SK-N-SH (cell line): ENCODE measurements at regions not wholly inside any gene's neighbourhood (a gene's known extent, or its start where the extent isn't known, plus 50 kb on each side); places are given as distances from the start of the nearest gene placed in this dataset.

Experiments
- CTCF ChIA-PET: fragments of 300-600, 350-600 bp; formaldehyde crosslinking; extraction: SDS; loops from one replicate; lab custom pipeline; 2021; lab: Yijun Ruan, JAX
- POLR2A ChIA-PET: fragments of 350-600 bp; sonication (Branson Sonifier 250); formaldehyde crosslinking; extraction: SDS; loops from one replicate; lab custom pipeline; 2020; ENCODE audit warnings: antibody characterized with exemption, inconsistent platforms; lab: Yijun Ruan, JAX
- DNase-seq: peaks from one replicate; pipeline ENCODE4 v3.0.0; 2012
- H2AFZ ChIP-seq: fragments of 200-600 bp; sonication (generic); 2 replicates; pipeline ENCODE4 v1.8.1; 2016; ENCODE audit warnings: antibody characterized with exemption, mild to moderate bottlenecking, low read depth
- H3F3A ChIP-seq: fragments of 200-600 bp; sonication (generic); replicated peaks from 2 replicates; pipeline ENCODE3; 2016; ENCODE audit warnings: antibody characterized with exemption, mild to moderate bottlenecking; ENCODE audit not compliant: insufficient read depth
- H3K27ac ChIP-seq, 2 experiments: fragments of 200-500 bp in 1 of 2; fragments of 200-600 bp in 1 of 2; sonication (Bioruptor generic) in 1 of 2; sonication (generic), shearing (Covaris generic) in 1 of 2; 2 replicates each; pipeline versions ENCODE4 v1.5.1 to v1.6.1; 2014 to 2016; ENCODE audit warnings: low read depth in 2 of 2, inconsistent platforms in 1 of 2, low read length in 1 of 2, mild to moderate bottlenecking in 1 of 2, mixed read lengths in 1 of 2
- H3K27me3 ChIP-seq: fragments of 200-600 bp; sonication (generic), shearing (Covaris generic); 2 replicates; pipeline ENCODE4 v1.6.1; 2016; ENCODE audit warnings: mixed run types; ENCODE audit not compliant: insufficient read depth
- H3K36me3 ChIP-seq, 2 experiments: fragments of 200-500 bp in 1 of 2; fragments of 200-600 bp in 1 of 2; sonication (Bioruptor generic) in 1 of 2; sonication (generic) in 1 of 2; replicated peaks in 1 of 2; 2 replicates each; pipeline versions ENCODE3 to v1.5.1; 2014 to 2016; ENCODE audit warnings: low read length in 1 of 2, mild to moderate bottlenecking in 1 of 2; ENCODE audit not compliant: insufficient read depth in 2 of 2, control insufficient read depth in 1 of 2
- H3K4me1 ChIP-seq, 2 experiments: fragments of 200-500 bp in 1 of 2; fragments of 200-600 bp in 1 of 2; sonication (Bioruptor generic) in 1 of 2; sonication (generic), shearing (Covaris generic) in 1 of 2; 2 replicates each; pipeline versions ENCODE4 v1.5.1 to v1.6.1; 2014 to 2016; ENCODE audit warnings: low read depth in 1 of 2, low read length in 1 of 2, mixed run types in 1 of 2; ENCODE audit not compliant: insufficient read depth in 2 of 2, control insufficient read depth in 1 of 2
- H3K4me2 ChIP-seq: fragments of 200-600 bp; sonication (generic), shearing (Covaris generic); 2 replicates; pipeline ENCODE4 v1.6.1; 2017; ENCODE audit warnings: mixed run types
- H3K4me3 ChIP-seq, 2 experiments: fragments of 200-500 bp in 1 of 2; fragments of 200-600 bp in 1 of 2; sonication (Bioruptor generic) in 1 of 2; sonication (generic), shearing (Covaris generic) in 1 of 2; 2 replicates each; pipeline versions ENCODE4 v1.5.1 to v1.8.1; 2014 to 2016; ENCODE audit warnings: low read depth in 2 of 2, inconsistent platforms in 1 of 2, low read length in 1 of 2, mild to moderate bottlenecking in 1 of 2, mixed read lengths in 1 of 2, moderate library complexity in 1 of 2
- H3K79me2 ChIP-seq: fragments of 200-600 bp; sonication (generic); 2 replicates; pipeline ENCODE4 v1.8.1; 2017; ENCODE audit warnings: mild to moderate bottlenecking; ENCODE audit not compliant: insufficient read depth
- H3K9ac ChIP-seq: fragments of 200-600 bp; sonication (generic); 2 replicates; pipeline ENCODE4 v1.6.1; 2017; ENCODE audit warnings: mixed run types
- H3K9me2 ChIP-seq: fragments of 200-600 bp; sonication (generic); 2 replicates; pipeline ENCODE4 v1.6.1; 2017; ENCODE audit warnings: mixed run types
- H3K9me3 ChIP-seq: fragments of 200-600 bp; sonication (generic); 2 replicates; pipeline ENCODE4 v1.6.1; 2017; ENCODE audit warnings: mixed run types, mild to moderate bottlenecking, moderate library complexity
- H4K20me1 ChIP-seq: fragments of 200-600 bp; sonication (generic); 2 replicates; pipeline ENCODE4 v1.6.1; 2017; ENCODE audit warnings: mild to moderate bottlenecking, mixed run types; ENCODE audit not compliant: insufficient read depth
- ELF1 ChIP-seq: IDR thresholded peaks from 2 replicates; pipeline ENCODE4 v1.4.0; 2012
- EZH2phosphoT487 ChIP-seq: fragments of 200-600 bp; sonication (generic); IDR thresholded peaks from 2 replicates; pipeline ENCODE4 v1.6.1; 2017; ENCODE audit warnings: low read depth, mixed run types, mild to moderate bottlenecking, antibody characterized with exemption, moderate library complexity, borderline replicate concordance
- FOSL2 ChIP-seq: IDR thresholded peaks from 2 replicates; pipeline ENCODE4 v1.4.0; 2012; ENCODE audit warnings: low read depth, mild to moderate bottlenecking, moderate library complexity, borderline replicate concordance
- FOXM1 ChIP-seq: IDR thresholded peaks from 2 replicates; pipeline ENCODE4 v1.4.0; 2012; ENCODE audit warnings: low read depth, mild to moderate bottlenecking
- GABPA ChIP-seq: IDR thresholded peaks from 2 replicates; pipeline ENCODE4 v1.4.0; 2012; ENCODE audit warnings: low read depth, mild to moderate bottlenecking
- PBX3 ChIP-seq: IDR thresholded peaks from 2 replicates; pipeline ENCODE4; 2012
- RAD21 ChIP-seq: IDR thresholded peaks from 2 replicates; pipeline ENCODE4 v1.6.1; 2012; ENCODE audit warnings: mild to moderate bottlenecking, low read length
- RFX5 ChIP-seq: IDR thresholded peaks from 2 replicates; pipeline ENCODE4 v1.6.1; 2012; ENCODE audit warnings: mild to moderate bottlenecking, improper control_type of control experiment, low read length
- RXRA ChIP-seq: IDR thresholded peaks from 2 replicates; pipeline ENCODE4 v1.4.0; 2012; ENCODE audit warnings: low read depth, mild to moderate bottlenecking, borderline replicate concordance
- TAF1 ChIP-seq: IDR thresholded peaks from 2 replicates; pipeline ENCODE4 v1.6.1; 2012; ENCODE audit warnings: low read depth, mild to moderate bottlenecking, low read length, moderate library complexity, borderline replicate concordance
- TCF12 ChIP-seq: IDR thresholded peaks from 2 replicates; pipeline ENCODE4 v1.4.0; 2012
- USF1 ChIP-seq: IDR thresholded peaks from 2 replicates; pipeline ENCODE4 v1.4.0; 2012; ENCODE audit warnings: low read depth, borderline replicate concordance
- WGBS: methylation state at CpG from one replicate; pipeline ENCODE4 v1.1.6; 2017; ENCODE audit warnings: low lambda C conversion rate; 5-methylcytosine and 5-hydroxymethylcytosine counted together
- TF ChIP-seq, protein P1 (sequence below): fragments of 150-350 bp; IDR thresholded peaks from 2 replicates; pipeline ENCODE4 v1.6.1; 2017; ENCODE audit warnings: antibody characterized with exemption, low read length, low read depth, borderline replicate concordance
- TF ChIP-seq, protein P2 (sequence below): fragments of 150-350 bp; IDR thresholded peaks from 2 replicates; pipeline ENCODE4 v1.6.1; 2016; ENCODE audit warnings: mild to moderate bottlenecking, low read depth, low read length

DNA sequence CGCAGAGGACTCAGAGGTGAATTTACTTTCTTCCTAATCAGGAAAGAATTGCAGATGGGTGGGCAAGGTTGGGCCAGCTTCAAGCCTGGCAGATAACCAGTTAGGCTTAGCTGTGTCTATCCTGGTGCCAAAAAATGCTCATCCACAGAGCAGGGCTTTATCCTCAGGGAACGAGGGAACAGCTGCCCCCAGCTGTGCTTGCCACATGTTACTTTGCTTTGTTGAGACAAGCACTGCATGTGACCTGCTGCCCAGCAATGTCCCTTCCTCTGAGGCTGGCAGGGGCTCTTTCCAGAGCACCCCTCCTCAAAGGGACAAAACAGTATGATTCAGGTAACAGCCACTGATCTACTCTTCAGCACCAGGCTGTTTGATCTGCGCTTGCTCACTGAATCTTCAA lies 505.1 kb upstream of the USP24 start:
- Histone ChIP-seq H3K9me3 (no peaks in the 10 kb centered on the region), H3K27me3 (no peaks in the 10 kb centered on the region), H3K79me2 (no peaks in the 10 kb centered on the region), H3K4me1 (peaks cover 21 to 44% of the 10 kb centered on the region in 2 experiments), H3K36me3 (no peaks in the 10 kb centered on the region), H3K9ac (peak overlapping the region; percentile 60; the same call in 1 of the 2 replicates), H3K4me3 (no peak overlapping the region), H3F3A (peaks cover 25% of the 10 kb centered on the region), H4K20me1 (no peaks in the 10 kb centered on the region), H3K9me2 (no peaks in the 10 kb centered on the region), H2AFZ (no peak overlapping the region), H3K27ac (peak overlapping the region; percentile 96), H3K4me2 (no peak overlapping the region)
- no peak for TF ChIP-seq FOXM1
- TF ChIP-seq EZH2phosphoT487 = no peak
- no peak for TF ChIP-seq RFX5
- no peak for TF ChIP-seq RXRA
- TF ChIP-seq TAF1 = no peak
- no peak for TF ChIP-seq RAD21
- no peak for TF ChIP-seq PBX3
- TF ChIP-seq, protein P1, sequence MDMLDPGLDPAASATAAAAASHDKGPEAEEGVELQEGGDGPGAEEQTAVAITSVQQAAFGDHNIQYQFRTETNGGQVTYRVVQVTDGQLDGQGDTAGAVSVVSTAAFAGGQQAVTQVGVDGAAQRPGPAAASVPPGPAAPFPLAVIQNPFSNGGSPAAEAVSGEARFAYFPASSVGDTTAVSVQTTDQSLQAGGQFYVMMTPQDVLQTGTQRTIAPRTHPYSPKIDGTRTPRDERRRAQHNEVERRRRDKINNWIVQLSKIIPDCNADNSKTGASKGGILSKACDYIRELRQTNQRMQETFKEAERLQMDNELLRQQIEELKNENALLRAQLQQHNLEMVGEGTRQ = 0 out of 2 replicates have a peak, but pooled peaks have one; percentile 22
- TF ChIP-seq GABPA = no peak
- no peak for TF ChIP-seq FOSL2
- TF ChIP-seq ELF1 = no peak
- 0 out of 2 replicates have a peak, but pooled peaks have one; percentile 11 for TF ChIP-seq TCF12
- no peak for TF ChIP-seq USF1
- TF ChIP-seq, protein P2, sequence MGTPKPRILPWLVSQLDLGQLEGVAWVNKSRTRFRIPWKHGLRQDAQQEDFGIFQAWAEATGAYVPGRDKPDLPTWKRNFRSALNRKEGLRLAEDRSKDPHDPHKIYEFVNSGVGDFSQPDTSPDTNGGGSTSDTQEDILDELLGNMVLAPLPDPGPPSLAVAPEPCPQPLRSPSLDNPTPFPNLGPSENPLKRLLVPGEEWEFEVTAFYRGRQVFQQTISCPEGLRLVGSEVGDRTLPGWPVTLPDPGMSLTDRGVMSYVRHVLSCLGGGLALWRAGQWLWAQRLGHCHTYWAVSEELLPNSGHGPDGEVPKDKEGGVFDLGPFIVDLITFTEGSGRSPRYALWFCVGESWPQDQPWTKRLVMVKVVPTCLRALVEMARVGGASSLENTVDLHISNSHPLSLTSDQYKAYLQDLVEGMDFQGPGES = no peak
- WGBS = 88% methylated on average over 2 of the region's 3 CpGs
- peak; percentile 37 for DNase-seq
- POLR2A ChIA-PET = no interaction called here
- CTCF ChIA-PET = interaction anchor here (1.2 kb wide), 1 partner anchor 116 kb away, joined by 4 read pairs; no protein-coding TSS in a partner anchor
